HG03045 (cell line): ENCODE measurements at regions not wholly inside any gene's neighbourhood (a gene's known extent, or its start where the extent isn't known, plus 50 kb on each side); places are given as distances from the start of the nearest gene placed in this dataset.
"Not testable (repeated sequence)": the region's sequence is repeated elsewhere in the genome, so short reads cannot be mapped to it uniquely, and the experiment has no call there.

Experiments used
- ATAC-seq: cut with Tn5 transposase; IDR thresholded peaks from one replicate; pipeline ENCODE4 v1.9.1; 2021; ENCODE audit warnings: mild to moderate bottlenecking, moderate library complexity; ENCODE audit not compliant: unreplicated experiment

DNA sequence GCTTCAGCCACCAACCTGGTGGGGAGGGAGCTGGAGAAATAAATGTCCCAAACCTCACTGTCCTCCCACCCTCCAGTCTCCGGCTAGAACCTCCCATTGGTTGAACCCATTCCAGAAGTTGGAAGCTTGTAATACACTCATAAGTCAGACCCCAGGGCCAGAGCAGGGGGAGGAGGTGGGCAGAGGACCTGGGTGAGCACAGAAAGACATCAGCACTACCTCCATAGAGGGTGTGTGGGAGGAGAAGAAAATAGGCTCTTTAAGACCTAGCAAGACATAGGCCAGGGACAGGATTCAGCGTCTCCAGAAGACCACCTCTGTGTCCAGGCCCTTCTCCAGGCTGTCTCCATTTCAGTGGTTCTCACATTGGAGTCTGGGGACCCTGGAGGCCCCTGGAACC, 73.3 kb upstream of the TOP1 start:
- no peak for ATAC-seq

DNA sequence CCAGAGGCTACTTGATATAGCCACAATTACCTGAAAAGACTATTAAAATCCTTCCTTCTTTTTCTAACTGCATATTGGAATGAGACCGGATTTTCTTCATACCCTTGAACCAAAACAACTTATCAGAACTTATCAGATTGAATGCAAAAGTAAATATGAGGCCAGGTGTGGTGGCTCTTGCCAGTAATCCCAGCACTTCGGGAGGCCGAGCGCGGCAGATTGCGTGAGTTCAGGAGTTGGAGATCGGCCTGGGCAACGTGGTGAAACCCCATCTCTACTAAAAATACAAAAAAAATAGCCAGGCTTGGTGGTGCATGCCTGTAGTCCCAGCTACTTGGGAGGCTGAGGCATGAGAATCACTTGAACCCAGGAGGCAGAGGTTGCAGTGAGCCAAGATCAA, 72.8 kb upstream of the TOP1 start:
- not testable (repeated sequence) for ATAC-seq

DNA sequence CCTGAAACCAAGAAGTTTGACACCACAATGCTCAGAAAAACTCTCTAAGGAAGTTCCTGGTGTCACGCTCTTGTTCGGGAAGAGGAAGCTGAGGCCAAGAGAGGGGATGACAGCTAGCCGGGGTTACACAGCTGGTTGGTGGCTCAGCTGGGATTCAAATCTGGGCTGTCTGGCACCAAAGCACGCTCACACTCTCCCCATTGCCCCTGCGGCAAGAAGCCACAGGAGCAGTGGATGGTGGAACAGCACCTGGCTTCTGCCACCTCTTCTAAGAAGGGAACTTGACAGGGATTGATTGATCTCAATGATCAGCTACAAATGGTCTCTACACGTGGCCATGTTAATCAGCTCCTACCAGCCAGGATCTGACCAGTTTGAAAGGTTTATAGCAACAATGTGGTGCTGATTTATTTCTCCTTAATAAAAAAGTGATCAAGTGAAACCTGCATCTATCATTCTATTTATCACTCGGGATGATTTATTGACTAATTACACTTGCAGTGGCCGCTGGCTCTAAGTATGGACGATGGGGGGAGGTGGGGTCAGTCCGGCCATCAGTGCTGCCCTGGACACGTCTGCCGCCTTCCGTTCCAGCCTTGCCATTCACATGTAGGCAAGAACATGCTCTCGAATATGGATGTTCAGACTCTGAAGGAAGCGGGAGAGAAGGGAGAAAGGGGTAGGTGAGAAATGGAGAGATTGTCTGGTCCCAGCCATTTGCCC, 71.9 kb upstream of the TOP1 start:
- no peak for ATAC-seq

- ATAC-seq, result no peak
Measured at GRCh38 chr20:40957265-40957760, 71.3 kb upstream of the TOP1 start.

DNA sequence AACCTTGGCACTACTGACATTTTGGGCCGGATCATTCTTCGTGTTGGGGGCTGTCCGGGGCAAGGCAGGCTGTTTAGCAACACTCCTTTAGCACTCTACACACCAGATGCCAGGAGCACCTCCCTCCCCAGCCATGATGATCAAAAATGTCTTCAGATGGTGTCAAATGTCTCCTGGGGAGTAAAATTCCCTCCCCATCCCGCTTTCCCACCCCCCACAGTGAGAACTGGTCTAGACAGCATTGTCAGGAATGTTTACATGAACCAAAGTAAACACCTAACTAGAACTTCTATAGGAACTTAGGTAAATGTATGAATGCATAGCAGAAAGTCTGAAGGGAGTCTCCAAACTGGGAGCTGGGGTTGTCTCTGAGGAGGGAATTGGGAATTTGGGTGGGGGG, 70.0 kb upstream of the TOP1 start:
- ATAC-seq, result no peak

DNA sequence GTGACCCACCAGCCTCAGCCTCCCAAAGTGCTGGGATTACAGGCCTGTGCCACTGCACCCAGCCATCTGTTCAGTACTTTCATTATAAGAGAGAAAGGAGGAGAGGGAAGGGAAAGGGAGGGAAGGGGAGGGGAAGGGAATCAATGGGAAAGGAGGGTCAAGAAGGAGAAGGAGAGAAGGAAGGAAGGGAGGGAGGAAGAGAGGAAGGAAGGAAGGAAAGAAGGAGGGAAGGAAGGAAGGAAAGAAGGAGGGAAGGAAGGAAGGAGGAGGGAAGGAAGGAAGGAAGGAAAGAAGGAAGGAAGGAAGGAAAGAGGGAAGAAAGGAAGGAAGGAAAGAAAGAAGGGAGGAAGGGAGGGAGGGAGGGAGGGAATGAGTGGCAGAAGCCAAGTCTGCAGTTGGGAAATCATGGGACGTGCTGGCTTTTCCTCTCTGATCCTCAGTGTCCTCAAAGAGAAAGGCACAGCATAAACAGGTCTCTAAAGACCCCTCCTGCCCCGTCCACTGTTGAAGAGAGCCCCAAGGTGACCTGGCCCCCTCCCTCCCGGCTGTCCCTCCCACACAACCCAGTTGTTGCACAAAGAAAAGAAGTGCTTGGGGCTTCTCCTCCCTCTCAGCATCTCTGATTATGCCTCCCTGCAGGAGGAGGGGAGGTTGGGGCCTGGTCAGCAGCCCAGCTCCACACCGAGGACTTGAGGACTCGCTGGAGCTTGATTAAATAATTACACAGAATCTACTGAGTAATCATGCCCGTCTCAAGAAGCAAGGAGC, 69.1 kb upstream of the TOP1 start:
- no peak for ATAC-seq

DNA sequence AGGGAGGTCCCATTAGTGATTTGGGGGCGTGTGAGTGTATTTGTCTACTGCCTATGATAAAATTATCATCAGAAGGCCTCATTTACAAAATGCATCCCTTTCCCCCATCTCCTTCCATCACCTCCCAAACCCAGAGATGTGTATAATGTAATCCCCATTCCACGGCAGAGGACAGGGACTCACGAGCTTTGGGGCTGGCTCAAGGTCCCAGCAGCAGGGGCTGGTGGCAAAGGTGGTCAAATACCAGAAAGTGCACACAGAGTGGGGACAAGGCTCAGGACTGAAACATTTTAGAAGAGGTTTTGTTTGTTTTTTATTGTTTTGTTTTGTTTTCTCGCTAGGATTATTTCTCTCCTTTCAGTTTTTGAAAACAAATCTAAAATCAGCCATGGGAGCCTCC, 68.5 kb upstream of the TOP1 start:
- ATAC-seq, result no peak

- ATAC-seq, result no peak
Measured at GRCh38 chr20:40960521-40960956, 68.1 kb upstream of the TOP1 start.

DNA sequence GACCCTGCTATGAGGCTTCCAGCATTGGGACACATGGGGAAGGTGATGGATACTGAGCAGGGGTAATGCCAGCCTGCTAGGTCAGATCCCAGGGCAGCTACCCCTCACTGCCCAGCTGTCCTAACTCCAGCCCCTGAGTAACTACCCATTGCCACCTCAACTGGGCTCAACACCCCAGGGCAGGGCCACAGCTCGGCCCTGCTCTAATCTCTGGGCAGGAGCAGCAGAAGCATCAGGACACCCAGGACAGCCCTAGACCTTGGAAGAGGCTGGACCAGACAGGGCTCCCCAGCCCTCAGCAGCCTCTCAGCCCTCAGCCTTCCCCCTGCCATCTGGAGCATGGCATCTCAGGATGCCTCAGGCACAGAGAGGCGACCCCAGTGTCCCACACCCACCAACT, 67.4 kb upstream of the TOP1 start:
- no peak for ATAC-seq

DNA sequence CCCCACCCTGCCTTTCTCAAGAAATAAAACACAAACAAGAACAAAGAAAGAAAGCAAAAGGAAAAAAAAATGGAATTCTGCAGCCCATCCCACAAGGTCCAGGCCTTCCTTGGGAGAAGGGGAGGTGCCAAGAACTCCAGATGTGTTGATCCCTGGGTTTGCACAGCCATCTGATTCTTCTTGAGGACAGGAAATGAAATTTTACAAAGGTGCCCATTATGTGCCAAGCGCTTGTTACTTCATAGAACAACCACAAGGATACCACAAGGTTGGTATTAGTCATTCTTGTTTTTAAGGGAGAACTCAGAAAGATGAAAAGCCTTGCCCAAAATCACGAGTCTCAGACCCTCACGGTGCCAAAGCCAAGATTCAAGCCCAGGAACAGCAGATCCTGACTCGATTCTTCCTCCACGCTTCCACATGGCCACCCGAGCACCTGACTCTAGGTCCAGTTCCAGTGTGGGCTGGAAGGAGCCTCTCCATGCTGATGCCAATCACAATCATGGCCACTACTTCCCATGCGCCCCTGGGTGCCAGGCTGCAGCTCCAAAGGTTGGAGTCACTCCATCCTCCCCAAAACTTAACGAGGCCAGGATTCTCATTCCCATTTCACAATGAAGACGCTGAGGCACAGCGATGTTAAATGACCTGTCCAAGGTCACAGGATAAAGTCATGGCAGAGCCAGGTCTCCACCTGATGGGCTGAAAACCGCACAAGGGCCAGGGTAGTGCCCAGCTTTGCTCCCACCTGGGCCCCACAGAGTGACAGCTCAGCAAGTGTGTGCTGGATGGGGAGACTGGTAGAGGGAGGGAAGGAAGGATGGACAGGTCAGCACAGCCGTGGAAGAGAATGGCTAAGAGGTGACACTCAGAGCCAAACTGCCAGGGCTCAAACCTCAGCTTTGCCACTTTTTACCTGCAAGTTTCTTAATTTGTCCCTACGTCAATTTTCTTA, 66.7 kb upstream of the TOP1 start:
- ATAC-seq, result no peak

DNA sequence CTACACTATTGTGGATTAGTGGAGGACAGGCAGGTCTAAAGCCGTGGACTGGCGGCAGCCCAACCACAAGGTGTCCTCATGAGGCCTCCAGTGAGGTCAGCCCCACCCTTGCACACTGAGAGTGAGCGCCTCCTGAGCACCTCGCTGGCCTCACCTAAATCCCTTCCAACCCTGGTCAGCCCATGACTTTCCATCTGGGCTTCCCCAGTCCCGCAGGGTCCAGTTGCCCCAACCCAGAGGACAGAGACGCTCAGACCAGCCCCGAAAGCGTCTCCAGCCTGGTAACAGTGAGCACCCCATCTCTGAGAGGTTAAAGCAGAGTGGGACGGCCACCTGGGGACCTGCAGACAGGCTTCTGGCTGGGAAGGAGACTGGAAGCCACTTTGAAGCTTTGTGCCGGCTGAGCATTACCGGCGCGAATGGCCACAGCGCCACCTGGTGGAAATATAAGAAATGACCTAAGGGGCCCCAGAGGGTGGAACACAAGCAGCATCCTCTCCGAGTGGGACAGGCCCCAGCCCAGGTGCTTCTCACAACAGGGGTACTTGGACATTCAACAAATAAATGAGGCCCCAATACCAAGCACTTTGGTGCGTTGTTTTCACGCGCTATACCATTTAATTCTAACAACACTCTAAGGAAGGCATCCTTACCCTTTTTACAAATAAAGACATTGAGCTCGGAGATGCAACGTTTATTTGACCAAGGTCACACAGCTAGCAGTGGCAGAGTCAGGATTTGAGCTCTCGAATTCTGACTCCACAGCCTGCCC, 65.7 kb upstream of the TOP1 start:
- no peak for ATAC-seq

- ATAC-seq, result no peak
Measured at GRCh38 chr20:40963505-40963845, 65.1 kb upstream of the TOP1 start.

DNA sequence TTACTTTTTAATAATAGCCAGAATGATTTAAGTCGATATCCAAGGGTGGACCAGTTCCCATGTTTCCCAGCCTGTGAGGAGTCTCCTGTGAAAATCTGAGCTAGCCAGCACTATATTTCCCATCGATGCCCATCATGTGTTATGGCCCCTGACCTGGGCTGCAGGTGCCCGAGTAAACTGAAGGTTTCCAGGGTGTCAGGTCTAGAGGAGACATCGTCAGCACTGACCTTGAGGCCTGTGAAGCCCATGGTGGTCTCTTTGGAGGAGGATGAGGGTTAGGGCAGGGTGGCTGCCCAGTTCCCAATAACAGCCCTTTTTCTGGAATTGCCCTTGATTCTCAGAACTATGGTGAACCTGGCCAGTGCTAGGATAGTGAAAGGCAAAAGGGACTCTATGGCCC, 63.0 kb upstream of the TOP1 start:
- ATAC-seq, result no peak

GRCh38 chr20:40966103-40966502, 62.5 kb upstream of the TOP1 start:
- ATAC-seq, result no peak

DNA sequence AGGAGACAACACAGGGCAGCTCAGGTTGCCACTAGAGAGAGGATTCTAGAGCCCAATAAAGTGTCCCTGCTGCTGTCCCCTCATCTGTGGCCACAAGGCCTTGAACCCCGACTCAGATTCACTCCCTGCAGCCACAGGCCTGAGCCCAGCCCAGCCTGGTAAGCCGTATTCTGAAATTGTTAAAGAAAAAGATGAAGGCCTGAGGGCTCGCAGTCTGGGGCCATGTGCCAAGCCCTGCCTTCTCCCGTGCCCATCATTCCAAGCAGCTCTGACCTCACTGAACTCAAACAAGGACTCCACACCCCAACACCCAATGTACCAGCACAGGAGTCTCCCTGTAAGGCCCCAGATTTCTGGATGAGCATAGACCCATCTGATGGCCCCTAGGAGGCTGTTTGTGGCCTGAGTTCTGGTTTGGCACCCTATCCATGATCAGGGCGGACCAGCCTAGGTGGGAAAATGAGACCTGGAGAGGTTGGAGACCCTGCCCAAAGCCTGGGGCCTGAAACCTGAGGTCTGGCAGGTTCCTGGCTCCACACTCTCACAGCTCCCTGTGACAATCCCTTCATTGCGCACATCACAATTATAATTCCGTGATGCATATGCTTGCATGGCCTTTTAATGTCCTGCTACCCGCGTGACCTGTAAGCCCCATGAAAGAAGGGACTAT, 62.0 kb upstream of the TOP1 start:
- ATAC-seq, result no peak

DNA sequence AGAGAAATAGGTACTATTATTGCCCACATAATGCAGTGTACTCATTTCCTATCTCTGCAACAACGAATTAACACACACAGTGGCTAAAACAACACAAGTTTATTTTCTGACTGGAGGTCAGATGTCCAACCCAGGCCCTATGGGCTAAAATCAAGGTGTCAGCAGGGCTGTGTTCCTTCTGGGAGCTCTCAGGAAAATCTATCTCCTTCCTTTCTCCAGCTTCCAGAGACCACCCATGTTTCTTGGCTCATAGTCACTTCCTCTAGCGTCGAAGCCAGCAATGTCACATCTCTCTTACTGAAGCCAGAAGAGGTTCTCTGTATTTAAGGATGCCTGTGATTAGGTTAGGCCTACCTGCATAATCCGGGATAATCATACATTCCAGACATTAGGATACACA, 60.9 kb upstream of the TOP1 start:
- ATAC-seq, result no peak

GRCh38 chr20:40968816-40969562, 59.6 kb upstream of the TOP1 start:
- peak; percentile 65 for ATAC-seq

DNA sequence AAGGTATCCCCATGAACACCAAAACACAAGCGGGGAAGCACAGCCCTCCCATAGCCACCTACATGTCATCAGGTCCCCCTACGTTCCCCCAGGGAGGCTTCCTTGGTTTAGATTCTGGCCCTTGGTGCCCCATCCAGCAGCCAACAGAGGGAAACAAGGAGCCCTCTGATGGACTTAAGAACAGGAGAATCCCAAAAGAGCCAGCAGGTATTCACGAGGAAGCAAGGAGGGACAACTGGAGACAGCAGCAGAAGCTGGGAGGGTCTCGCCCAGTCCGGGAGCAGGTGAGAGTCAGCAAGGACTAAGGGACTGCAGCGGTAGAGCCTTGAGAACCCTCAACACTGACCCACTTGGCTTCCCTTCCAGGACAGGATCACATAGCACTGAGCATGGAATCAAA, 58.4 kb upstream of the TOP1 start:
- ATAC-seq, result no peak

DNA sequence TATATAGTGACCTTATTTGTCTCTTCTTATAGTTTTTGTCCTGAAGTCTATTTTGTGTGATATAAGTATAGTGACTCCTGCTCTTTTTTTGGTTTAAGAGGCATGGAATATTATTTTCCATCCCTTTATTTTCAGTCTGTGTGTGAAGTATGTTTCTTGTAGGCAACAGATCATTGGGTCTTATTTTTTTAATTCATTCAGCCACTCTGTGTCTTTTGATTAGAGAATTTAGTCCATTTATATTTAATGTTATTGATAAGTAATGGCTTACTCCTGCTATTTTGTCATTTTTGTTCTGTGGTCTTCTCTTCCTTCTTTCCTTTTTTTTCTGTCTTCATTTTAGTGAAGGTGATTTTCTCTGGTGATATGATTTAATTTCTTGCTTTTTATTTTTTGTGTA, 51.4 kb upstream of the TOP1 start:
- ATAC-seq, result no peak
